ENCODE measurements at regions not wholly inside any gene's neighbourhood (a gene's known extent, or its start where the extent isn't known, plus 50 kb on each side); places are given as distances from the start of the nearest gene placed in this dataset.

- Histone ChIP-seq H3K4me3 (ENCODE audit: low read depth in 1 of 2, low read length in 2 of 2) (no peak overlapping the region), H3K27ac (ENCODE audit: low read depth, low read length) (no peak overlapping the region), H3K36me3 (ENCODE audit: insufficient read depth, low read length) (no peaks in the 10 kb centered on the region), H3K9me3 (ENCODE audit: low read length) (no peaks in the 10 kb centered on the region), H3K9ac (ENCODE audit: low read length) (no peak overlapping the region), H3K27me3 (ENCODE audit: control insufficient read depth in 1 of 2, insufficient read depth in 2 of 2, low read length in 2 of 2) (no peaks in the 10 kb centered on the region), H3K4me1 (ENCODE audit: insufficient read depth, low read length) (no peaks in the 10 kb centered on the region)
Observed at GRCh38 chr1:216883518-216883917, 160.3 kb upstream of the ESRRG start.

DNA sequence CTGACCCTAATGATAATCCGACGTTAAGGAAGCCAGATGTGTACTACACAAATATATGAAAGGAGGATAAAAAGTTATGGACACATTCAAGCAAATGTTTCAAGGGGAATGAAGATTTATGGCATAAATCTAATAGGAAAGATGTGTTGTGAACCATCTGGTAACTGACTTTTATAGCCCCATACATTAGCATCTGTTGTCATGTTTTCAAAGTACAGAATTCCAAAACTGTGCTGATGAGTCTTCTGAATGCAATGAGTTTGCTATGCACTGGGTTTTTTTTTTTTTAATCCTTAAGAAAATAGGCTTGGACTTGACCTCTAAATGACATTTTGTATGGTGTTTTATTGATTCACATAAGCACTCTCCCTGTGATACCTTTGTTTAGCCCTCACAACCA is 158.5 kb upstream of the ESRRG start:
- no peaks in the 10 kb centered on the region for H3K27me3 ChIP-seq (ENCODE audit: control insufficient read depth in 1 of 2, insufficient read depth in 2 of 2, low read length in 2 of 2)
- no peaks in the 10 kb centered on the region for H3K36me3 ChIP-seq (ENCODE audit: insufficient read depth, low read length)
- no peaks in the 10 kb centered on the region for H3K4me1 ChIP-seq (ENCODE audit: insufficient read depth, low read length)
- no peak overlapping the region for H3K27ac ChIP-seq (ENCODE audit: low read depth, low read length)
- no peak overlapping the region for H3K4me3 ChIP-seq (ENCODE audit: low read depth in 1 of 2, low read length in 2 of 2)
- H3K9me3 ChIP-seq (ENCODE audit: low read length) = no peaks in the 10 kb centered on the region
- no peak overlapping the region for H3K9ac ChIP-seq (ENCODE audit: low read length)

GRCh38 chr1:216866714-216867113 is 143.5 kb upstream of the ESRRG start:
- Histone ChIP-seq H3K27ac (ENCODE audit: low read depth, low read length) (no peak overlapping the region), H3K4me1 (ENCODE audit: insufficient read depth, low read length) (no peaks in the 10 kb centered on the region), H3K9ac (ENCODE audit: low read length) (no peak overlapping the region), H3K4me3 (ENCODE audit: low read depth in 1 of 2, low read length in 2 of 2) (no peak overlapping the region), H3K27me3 (ENCODE audit: control insufficient read depth in 1 of 2, insufficient read depth in 2 of 2, low read length in 2 of 2) (no peaks in the 10 kb centered on the region), H3K36me3 (ENCODE audit: insufficient read depth, low read length) (no peaks in the 10 kb centered on the region), H3K9me3 (ENCODE audit: low read length) (no peaks in the 10 kb centered on the region)

- Histone ChIP-seq H3K27me3 (ENCODE audit: control insufficient read depth in 1 of 2, insufficient read depth in 2 of 2, low read length in 2 of 2) (no peaks in the 10 kb centered on the region), H3K9ac (ENCODE audit: low read length) (no peak overlapping the region), H3K9me3 (ENCODE audit: low read length) (no peaks in the 10 kb centered on the region), H3K36me3 (ENCODE audit: insufficient read depth, low read length) (no peaks in the 10 kb centered on the region), H3K4me1 (ENCODE audit: insufficient read depth, low read length) (peaks cover 19% of the 10 kb centered on the region), H3K4me3 (ENCODE audit: low read depth in 1 of 2, low read length in 2 of 2) (no peak overlapping the region), H3K27ac (ENCODE audit: low read depth, low read length) (peak overlapping the region; percentile 7)
Observed at GRCh38 chr1:216855810-216856209, 132.6 kb upstream of the ESRRG start.

DNA sequence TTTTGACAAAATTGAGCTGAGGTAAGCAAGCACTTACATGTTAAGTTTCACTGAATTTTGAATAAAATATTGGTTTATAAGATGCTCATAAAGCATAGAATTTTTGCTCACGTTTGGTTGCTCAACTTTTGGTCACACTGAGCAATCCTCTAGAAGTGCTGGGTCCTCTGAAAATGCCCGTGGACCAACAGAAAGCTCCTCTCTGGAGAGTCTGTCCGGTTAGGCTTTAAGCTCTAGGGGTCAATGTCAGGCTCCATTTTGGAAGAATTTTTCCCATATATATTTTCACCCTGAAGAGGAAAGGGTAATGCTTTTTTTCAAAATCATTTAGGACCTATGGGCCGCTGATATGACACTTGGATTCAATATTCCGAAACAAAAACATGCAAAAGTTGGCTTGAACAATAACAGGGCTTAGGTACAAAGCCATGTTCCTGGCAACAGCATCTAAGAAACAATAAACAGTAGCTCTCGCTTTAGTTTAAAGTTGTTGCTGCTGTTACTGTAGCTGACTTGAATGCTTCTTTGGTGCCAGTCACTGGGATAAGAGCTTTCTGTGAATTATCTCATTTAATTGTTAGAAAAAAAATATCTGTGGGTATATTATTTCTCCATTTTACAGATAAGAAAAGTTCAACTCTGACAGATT is 131.7 kb upstream of the ESRRG start:
- Histone ChIP-seq H3K27ac (ENCODE audit: low read depth, low read length) (no peak overlapping the region), H3K9me3 (ENCODE audit: low read length) (no peaks in the 10 kb centered on the region), H3K4me1 (ENCODE audit: insufficient read depth, low read length) (peaks cover 19% of the 10 kb centered on the region), H3K9ac (ENCODE audit: low read length) (no peak overlapping the region), H3K36me3 (ENCODE audit: insufficient read depth, low read length) (no peaks in the 10 kb centered on the region), H3K4me3 (ENCODE audit: low read depth in 1 of 2, low read length in 2 of 2) (no peak overlapping the region), H3K27me3 (ENCODE audit: control insufficient read depth in 1 of 2, insufficient read depth in 2 of 2, low read length in 2 of 2) (no peaks in the 10 kb centered on the region)

GRCh38 chr1:216851073-216851472 is 127.8 kb upstream of the ESRRG start:
- Histone ChIP-seq H3K4me1 (ENCODE audit: insufficient read depth, low read length) (peaks cover 14% of the 10 kb centered on the region), H3K9me3 (ENCODE audit: low read length) (no peaks in the 10 kb centered on the region), H3K36me3 (ENCODE audit: insufficient read depth, low read length) (no peaks in the 10 kb centered on the region), H3K4me3 (ENCODE audit: low read depth in 1 of 2, low read length in 2 of 2) (no peak overlapping the region), H3K27ac (ENCODE audit: low read depth, low read length) (no peak overlapping the region), H3K27me3 (ENCODE audit: control insufficient read depth in 1 of 2, insufficient read depth in 2 of 2, low read length in 2 of 2) (no peaks in the 10 kb centered on the region), H3K9ac (ENCODE audit: low read length) (no peak overlapping the region)

- no peak overlapping the region for H3K9ac ChIP-seq (ENCODE audit: low read length)
- H3K9me3 ChIP-seq (ENCODE audit: low read length) = no peaks in the 10 kb centered on the region
- no peaks in the 10 kb centered on the region for H3K27me3 ChIP-seq (ENCODE audit: control insufficient read depth in 1 of 2, insufficient read depth in 2 of 2, low read length in 2 of 2)
- no peaks in the 10 kb centered on the region for H3K4me1 ChIP-seq (ENCODE audit: insufficient read depth, low read length)
- no peak overlapping the region for H3K27ac ChIP-seq (ENCODE audit: low read depth, low read length)
- no peaks in the 10 kb centered on the region for H3K36me3 ChIP-seq (ENCODE audit: insufficient read depth, low read length)
- H3K4me3 ChIP-seq (ENCODE audit: low read depth in 1 of 2, low read length in 2 of 2) = no peak overlapping the region
Observed at GRCh38 chr1:216849146-216849545, 125.9 kb upstream of the ESRRG start.

DNA sequence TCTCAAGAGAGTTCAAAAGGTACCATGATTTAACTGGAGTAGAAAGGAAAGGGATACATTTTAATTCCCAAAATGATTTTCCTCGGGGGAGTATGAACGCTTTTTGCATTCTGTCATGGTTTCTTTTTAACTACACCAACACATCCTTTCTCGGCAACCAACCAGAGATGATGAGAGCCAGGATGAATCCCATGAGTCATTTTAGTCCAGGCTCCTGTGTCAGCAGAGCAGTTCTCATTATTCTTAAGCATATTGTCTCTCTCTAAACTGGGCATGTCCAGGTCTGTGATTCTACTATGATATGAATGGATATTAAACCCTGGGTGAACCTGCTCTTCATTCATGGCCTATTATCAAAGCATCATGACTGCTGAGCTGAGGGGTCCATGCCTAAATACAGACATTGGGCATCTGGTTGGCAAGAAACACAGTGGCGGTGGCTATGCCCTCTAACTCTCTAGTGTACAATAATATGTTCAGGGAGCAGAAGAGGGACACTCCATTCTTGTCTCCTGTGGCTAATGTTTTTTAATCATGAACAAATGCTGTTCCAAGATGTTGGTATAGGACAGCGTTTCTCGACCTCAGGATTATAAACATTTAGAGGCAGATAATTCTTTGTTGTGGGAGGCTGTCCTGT is 124.3 kb upstream of the ESRRG start:
- Histone ChIP-seq H3K4me1 (ENCODE audit: insufficient read depth, low read length) (no peaks in the 10 kb centered on the region), H3K9ac (ENCODE audit: low read length) (no peak overlapping the region), H3K27me3 (ENCODE audit: control insufficient read depth in 1 of 2, insufficient read depth in 2 of 2, low read length in 2 of 2) (no peaks in the 10 kb centered on the region), H3K27ac (ENCODE audit: low read depth, low read length) (no peak overlapping the region), H3K4me3 (ENCODE audit: low read depth in 1 of 2, low read length in 2 of 2) (no peak overlapping the region), H3K9me3 (ENCODE audit: low read length) (no peaks in the 10 kb centered on the region), H3K36me3 (ENCODE audit: insufficient read depth, low read length) (no peaks in the 10 kb centered on the region)

DNA sequence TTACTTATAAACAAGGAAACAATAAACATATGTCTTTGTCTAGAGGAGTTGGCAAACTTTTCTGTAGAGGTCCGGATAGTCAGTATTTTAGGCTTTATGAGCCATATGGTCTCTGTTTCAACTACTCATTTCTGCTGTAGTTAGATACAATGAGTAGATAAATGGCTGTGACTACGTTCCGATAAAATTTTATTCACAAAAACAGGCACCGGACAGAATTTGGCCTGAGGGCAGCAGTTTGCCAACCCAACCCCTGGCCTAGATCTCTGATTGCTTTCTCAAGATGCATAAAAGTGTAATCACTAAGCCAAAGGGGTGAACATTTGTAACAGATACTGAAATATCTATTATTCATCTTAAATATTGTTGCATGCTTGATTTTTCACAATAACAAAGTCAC is 123.1 kb upstream of the ESRRG start:
- Histone ChIP-seq H3K4me3 (ENCODE audit: low read depth in 1 of 2, low read length in 2 of 2) (no peak overlapping the region), H3K9ac (ENCODE audit: low read length) (no peak overlapping the region), H3K27ac (ENCODE audit: low read depth, low read length) (no peak overlapping the region), H3K27me3 (ENCODE audit: control insufficient read depth in 1 of 2, insufficient read depth in 2 of 2, low read length in 2 of 2) (no peaks in the 10 kb centered on the region), H3K4me1 (ENCODE audit: insufficient read depth, low read length) (no peaks in the 10 kb centered on the region), H3K36me3 (ENCODE audit: insufficient read depth, low read length) (no peaks in the 10 kb centered on the region), H3K9me3 (ENCODE audit: low read length) (no peaks in the 10 kb centered on the region)

DNA sequence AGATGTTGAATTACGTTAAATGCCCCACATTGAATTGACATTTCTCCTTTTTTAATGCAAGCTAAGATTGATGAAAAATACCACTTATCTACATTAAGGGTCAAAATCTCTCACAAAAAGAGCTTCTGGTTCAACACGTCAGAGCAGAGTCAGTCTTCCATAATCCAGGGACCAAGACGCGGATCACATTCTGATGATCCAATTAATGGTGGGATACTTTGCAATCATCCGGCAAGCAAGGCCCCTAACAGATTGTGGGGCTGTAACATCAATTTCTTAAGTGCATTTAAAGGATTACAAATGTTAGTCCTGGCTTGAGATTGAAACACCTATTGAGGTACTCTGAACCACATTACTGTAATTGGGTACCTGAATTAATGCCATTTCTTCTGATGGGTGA is 120.2 kb upstream of the ESRRG start:
- Histone ChIP-seq H3K9ac (ENCODE audit: low read length) (no peak overlapping the region), H3K27ac (ENCODE audit: low read depth, low read length) (no peak overlapping the region), H3K27me3 (ENCODE audit: control insufficient read depth in 1 of 2, insufficient read depth in 2 of 2, low read length in 2 of 2) (no peaks in the 10 kb centered on the region), H3K36me3 (ENCODE audit: insufficient read depth, low read length) (no peaks in the 10 kb centered on the region), H3K4me1 (ENCODE audit: insufficient read depth, low read length) (no peaks in the 10 kb centered on the region), H3K4me3 (ENCODE audit: low read depth in 1 of 2, low read length in 2 of 2) (no peak overlapping the region), H3K9me3 (ENCODE audit: low read length) (no peaks in the 10 kb centered on the region)

GRCh38 chr1:216841165-216841564 is 117.9 kb upstream of the ESRRG start:
- Histone ChIP-seq H3K9ac (ENCODE audit: low read length) (no peak overlapping the region), H3K9me3 (ENCODE audit: low read length) (no peaks in the 10 kb centered on the region), H3K27ac (ENCODE audit: low read depth, low read length) (no peak overlapping the region), H3K4me3 (ENCODE audit: low read depth in 1 of 2, low read length in 2 of 2) (no peak overlapping the region), H3K4me1 (ENCODE audit: insufficient read depth, low read length) (no peaks in the 10 kb centered on the region), H3K36me3 (ENCODE audit: insufficient read depth, low read length) (no peaks in the 10 kb centered on the region), H3K27me3 (ENCODE audit: control insufficient read depth in 1 of 2, insufficient read depth in 2 of 2, low read length in 2 of 2) (no peaks in the 10 kb centered on the region)

DNA sequence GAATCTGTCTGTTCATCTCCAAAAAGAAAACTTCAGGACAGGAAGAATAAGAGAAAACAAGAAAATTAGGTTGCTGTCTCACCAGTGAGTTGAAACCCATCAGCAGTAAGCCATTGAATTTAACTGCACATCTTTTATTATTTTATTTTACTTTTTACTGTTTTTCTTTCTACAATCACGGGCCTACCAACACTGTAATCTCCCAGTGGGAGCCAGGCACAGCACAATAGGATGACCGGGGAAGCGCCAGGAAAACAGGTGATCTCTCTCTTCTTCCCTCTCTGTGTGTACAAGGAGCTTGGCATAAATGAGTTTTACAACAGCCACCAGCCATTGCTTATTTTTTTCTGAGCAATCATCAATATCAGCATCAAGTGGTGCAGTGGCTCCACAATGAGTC is 113.1 kb upstream of the ESRRG start:
- H3K27me3 ChIP-seq (ENCODE audit: control insufficient read depth in 1 of 2, insufficient read depth in 2 of 2, low read length in 2 of 2) = no peaks in the 10 kb centered on the region
- H3K9me3 ChIP-seq (ENCODE audit: low read length) = no peaks in the 10 kb centered on the region
- no peak overlapping the region for H3K4me3 ChIP-seq (ENCODE audit: low read depth in 1 of 2, low read length in 2 of 2)
- no peak overlapping the region for H3K9ac ChIP-seq (ENCODE audit: low read length)
- no peaks in the 10 kb centered on the region for H3K36me3 ChIP-seq (ENCODE audit: insufficient read depth, low read length)
- no peak overlapping the region for H3K27ac ChIP-seq (ENCODE audit: low read depth, low read length)
- H3K4me1 ChIP-seq (ENCODE audit: insufficient read depth, low read length) = no peaks in the 10 kb centered on the region

Data from muscle layer of colon (tissue), 2 donors.